Suppressor macrophage treated with lipopolysaccharide for 1 hour (primary cell): ENCODE measurements at regions not wholly inside any gene's neighbourhood (a gene's known extent, or its start where the extent isn't known, plus 50 kb on each side); places are given as distances from the start of the nearest gene placed in this dataset.

ENCODE experiments used
- DNase-seq, 3 donors: peaks; one replicate each; pipeline ENCODE4 v3.0.0-alpha.2; 2020 to 2022

DNA sequence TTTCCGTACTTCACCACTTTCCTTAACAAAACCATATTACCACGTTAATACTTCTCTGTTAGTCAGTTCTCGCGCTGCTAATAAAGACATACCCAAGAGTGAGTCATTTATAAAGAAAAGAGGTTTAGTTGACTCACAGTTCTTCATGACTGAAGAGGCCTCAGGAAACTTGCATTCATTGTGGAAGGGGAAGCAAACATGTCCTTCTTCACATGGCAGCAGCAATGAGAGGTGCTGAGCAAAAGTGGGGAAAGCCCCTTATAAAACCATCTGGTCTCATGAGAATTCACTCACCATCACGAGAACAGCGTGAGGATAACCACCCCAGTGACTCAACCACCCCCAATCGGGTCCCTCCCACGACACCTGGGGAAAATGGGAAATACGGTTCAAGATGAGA is 289.8 kb upstream of the CLNK start:
- DNase-seq = peak; percentile 9 to 51 (median 28)

DNA sequence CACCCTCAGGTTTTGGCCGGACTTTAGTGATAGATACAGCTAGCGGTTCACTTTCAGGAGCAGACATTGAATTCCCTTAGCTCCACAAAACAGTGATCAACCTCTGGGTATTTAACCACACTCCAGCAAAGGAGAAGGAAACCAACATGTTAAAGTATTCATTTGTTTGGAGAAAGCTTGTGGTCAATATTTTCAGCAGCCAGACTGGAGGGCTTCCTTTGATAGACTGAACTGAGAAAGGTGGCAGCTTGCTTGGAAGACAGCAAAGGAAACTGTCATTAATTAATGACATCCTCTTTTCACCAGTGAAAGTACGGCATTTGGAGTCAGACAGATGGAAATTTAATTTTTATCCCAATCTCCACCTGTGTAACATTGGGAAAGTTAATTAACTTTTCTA is 289.1 kb upstream of the CLNK start:
- no peak for DNase-seq

DNA sequence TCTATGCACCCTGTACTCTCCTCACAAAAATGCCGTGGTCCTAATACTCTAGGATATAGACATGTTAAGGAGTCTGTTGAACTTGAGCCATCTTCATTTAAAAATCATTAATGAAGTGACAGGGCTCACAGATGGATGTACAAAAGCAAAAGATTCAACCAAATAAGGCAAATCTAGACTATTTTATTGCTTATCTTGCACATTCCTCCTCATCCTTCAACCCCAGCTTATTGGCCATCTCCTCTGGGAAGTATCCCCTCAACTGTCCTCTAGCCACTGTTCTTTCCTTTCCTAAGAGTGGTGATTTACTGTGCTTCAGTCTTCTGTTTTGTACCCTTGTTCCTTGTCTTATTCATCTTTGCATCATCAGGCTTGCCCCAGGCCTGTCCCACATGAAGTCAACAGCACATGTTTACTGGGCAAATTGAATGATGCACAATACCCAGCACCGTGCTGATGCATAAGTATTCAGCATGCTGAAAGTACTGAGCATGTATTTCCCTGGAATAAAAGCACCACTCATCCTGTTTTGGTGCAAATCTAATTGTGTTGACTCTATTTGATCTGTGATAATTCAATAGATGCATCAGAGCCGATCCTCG is 287.3 kb upstream of the CLNK start:
- no peak for DNase-seq

DNA sequence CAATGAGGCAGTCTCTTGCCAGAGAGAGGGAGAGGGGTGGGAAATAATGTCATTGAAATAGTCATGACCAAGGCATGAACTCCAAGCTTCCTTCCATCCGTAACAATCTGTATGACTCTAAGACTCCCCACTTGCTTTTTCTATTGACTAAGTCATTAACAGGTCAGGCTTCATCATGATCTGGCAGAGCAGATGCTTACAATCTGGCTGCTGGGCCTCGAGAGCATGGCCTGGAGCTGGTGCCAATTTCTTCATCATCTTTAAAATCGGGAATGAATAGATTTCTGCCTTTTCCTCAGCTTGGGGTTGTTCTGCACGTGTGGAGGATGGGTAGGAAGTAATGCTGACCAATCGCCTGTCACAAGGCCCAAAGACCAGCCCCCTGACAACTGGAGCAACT is 280.6 kb upstream of the CLNK start:
- no peak for DNase-seq

DNA sequence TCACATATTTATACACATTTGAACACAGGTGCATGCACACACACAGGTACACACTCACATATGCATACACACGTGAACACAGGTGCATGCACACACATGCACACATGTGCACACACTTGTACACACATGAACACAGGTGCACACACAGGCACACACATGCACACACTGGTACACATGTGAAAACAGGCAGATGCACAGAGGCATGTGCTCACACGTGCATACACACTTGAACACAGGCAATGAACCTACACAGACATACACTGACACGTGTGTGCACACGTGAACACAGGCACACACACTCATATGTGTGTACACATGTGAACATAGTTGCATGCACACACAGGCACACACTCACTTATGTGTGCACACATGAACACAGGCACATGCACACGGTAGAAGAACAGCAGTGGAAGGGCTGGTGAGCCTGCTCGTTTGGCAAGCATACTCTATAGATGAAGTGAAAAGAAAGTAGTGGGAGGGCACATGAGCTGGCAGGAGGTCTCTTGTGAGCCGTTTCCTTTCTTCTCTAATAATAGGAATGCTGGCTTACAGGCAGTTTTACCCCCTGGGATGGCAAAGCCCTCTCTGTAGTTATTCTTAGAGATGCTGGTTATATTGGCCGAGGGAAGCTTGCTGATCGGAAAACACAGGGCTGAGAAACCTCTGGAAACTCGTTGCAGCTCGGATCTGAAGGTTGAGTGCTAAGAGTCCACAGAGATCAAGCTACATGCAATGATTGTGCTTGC is 279.6 kb upstream of the CLNK start:
- DNase-seq = no peak

DNA sequence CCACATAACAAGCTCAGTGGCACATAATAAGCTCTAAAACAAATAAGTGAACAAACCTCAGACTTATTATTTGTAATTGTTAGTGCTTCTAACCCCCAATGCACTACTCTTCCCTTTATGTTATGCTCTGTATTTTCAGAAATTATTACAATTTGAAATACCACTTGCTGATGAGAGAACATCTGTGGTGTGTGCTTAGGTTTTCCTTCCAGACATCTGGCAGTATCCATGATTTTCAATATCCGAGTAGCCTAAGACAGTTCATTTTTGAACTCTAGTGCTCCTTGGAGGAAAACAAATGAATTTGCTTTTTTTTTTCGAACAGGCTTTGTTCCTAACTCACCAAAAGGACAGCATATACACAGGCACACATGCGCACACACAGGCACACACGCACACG is 278.7 kb upstream of the CLNK start:
- no peak for DNase-seq

DNA sequence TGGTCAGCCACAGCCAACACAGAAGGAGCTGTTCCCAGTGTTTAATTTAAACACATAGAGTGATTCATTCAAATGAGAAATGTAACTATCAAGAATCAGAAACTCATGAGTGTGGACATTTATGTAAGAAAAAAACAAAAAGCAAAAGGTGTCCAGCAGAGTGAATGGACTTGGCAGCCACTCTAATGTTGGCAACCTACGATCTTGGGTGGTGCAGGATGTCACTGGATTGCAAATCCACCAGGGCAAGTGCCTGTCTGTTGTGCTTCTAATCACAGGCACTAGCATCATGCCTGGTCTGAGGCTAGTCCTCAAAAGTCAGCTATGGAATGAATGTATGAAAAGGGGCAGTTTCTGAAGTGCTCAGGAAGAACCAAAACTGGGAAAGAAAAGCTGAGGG is 277.7 kb upstream of the CLNK start:
- DNase-seq = no peak

DNA sequence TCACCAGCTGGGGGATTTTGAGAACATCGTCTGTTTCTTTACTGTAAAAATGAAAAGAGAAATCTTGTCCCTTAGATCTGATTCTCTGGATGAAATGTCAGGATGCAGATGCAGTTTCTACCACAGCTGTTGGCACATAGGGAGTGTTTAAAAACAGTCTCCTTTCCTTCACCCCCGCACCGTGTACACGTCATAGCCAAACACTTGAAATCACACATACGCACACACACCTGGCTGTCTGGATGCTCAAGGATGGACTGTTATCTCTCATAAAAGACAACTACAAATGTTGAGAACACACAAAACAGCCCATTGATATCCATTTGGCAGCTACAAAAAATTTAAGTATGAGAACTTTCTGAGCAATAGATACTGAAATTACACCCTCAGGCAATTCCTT is 275.8 kb upstream of the CLNK start:
- DNase-seq = no peak

DNA sequence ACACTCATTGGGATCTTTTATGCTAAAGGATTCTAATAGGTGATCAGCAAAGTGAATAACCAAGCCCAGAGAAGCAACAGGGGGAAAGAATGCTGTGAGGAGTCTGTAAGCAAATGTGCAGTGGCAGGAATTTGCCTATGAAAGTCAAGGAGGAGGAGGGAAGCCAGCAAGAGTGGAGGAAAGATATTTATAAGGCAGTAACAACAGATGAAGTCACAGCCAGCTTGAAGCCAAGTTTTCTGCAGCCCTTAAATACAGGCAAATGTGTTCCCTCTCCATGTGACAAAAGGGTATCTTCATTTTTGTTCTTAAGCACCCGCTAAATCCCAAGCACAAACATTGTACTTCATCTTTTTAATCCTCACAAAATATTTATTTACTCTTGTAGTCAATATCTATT is 275.0 kb upstream of the CLNK start:
- no peak for DNase-seq

DNA sequence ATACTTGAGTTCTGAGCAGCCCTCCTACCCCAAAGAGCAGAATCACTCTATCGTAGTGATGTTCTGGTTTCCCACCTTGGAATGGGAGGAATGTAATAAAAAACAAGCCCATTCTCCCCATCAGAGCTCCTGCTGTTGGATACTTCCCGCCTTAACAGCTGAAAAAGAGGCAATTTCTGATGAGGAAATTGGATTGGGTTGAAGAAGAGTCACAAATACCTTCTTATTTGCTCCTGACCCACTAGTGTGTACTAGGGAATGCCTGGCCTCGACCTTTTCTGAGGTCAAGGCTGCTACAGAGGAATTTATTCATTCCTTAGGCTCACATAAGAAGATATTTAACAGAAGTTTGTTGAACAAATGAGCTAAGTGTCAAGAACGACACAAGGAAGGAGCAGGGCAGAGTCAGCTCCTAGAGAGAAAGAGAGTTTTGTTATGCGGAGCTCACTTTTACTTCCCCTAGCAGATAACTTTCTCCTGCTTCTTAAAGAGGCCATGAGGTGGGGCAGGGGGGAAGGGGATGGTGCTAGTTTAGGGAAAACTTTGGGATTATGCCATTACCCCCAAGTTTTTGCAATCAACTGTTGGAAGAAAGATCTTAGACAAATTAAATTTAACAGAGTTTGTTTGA is 273.8 kb upstream of the CLNK start:
- no peak for DNase-seq

DNA sequence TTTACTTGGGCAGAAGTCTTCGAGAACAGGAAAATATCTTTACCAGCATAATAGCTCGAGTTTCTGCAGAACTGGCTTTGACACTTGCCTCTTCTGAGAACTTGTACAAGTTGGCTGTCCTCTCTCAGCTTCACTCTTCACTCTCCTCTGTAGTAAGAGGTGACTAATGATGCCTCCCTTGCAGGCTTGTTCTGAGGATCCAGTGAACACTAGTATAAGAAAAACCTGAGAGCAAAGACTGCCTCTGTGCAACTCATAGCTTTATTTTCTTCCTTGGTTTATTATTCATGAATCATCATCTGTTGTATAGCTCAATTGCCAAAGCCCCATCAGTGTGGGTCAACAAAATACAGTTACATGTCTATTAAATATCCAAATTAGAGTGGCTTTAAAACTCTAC is 266.7 kb upstream of the CLNK start:
- DNase-seq = no peak

DNA sequence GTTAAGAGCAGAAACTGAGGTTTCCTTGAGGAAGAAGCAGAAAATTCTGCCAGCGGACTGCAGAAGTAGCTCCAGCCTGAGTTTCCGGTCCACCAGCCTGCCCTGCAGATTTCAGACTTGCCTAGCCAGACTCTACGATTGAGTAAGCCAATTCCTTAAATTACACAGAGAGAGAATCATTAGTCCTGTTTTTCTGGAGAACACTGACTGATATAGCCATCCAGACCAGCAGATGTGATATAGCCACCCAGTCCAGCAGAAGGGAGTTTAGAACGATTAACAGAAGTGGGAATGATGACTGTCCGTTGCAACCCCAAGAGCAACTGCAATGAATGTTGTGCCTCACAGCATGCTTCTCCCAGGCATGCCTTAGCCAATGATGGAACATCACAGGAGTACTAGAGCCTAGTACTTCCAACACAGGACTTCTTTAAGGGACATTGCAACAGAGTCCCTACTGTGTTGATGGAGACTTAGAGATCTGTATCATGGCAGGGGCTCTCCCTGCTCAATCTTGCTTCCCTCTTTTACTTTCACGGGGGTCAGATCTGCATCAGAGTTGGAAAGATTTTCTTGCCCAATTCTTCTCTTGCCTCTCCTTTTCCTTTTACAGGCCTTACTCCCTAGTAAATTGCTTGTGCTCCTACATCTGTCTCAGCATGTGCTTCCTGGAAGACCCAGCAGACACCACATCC is 264.6 kb upstream of the CLNK start:
- DNase-seq = peak; percentile 23 to 59 (median 34)

DNA sequence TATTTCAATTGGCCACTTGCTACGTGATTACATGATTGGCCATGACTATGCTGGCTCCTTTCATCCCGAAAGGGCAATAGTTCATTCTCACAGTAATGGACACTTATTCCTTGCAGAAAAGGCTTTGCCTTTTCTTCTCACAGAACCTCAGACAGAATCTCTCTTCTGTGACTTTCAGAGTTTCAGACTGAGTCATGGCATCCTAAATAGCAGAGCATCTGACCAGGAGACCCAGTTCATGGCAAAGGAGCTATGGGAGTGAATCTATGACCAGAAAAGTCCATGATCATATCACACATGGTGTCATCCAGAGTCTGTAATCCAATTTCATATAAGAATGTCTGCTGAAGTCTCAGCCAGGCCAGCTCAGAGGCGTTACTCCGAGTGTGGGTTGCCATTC is 263.3 kb upstream of the CLNK start:
- no peak for DNase-seq

DNA sequence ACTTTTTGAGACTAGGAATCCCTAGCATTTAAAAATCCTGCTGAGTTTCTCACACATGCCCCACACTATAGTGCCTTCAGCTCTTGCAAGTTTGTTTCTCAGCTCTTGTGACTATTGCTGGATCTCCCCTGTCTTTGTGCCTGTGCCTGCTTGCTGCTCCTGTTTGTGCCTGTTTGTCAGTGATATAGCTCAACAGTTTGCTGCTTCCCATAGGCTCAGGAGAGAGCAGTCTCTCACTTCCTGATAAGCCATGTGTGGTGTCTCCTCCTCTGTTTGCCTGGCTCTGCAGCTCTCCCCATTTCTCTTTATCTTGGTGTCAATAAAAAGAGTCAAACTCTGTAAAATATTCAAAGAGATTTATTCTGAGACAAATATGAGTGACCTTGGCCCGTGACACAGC is 259.8 kb upstream of the CLNK start:
- no peak for DNase-seq

DNA sequence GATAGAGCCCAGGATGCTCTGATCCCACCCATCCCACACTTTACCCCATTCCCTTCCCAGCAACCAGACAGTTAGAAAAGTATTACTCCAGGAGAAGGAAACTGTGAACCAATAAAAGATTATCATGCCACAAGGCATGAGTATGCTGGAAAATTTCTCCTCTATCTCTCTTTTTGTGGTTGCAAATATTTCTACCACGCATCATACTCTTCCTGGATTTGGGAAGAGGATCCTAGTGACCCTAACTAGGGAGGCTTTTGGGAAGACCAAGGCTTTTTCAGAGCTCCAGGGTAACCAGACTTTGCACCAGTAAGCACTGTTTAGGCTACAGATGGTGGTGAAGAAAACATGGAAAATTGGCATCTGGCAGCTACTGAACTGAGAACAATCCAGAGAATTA is 257.6 kb upstream of the CLNK start:
- DNase-seq = no peak

DNA sequence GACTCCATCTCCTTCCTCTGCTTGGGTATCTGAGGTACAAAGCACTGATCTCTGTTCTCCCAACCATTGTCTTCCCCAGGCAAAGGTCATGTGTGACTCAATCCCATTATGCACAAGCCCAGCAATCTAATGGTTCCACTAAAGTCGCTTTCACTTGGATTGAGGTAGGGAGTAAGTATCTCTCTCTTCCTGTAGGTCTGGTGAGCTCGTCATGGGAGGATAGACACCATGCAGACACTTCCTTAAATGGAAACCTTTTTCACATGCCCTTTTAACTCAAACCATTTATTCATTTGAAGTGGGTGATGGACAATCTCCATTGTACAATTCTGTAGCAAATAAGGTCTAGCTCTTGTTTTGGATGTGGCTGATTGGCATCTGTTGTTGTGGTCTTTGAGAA is 245.2 kb upstream of the CLNK start:
- DNase-seq = no peak

DNA sequence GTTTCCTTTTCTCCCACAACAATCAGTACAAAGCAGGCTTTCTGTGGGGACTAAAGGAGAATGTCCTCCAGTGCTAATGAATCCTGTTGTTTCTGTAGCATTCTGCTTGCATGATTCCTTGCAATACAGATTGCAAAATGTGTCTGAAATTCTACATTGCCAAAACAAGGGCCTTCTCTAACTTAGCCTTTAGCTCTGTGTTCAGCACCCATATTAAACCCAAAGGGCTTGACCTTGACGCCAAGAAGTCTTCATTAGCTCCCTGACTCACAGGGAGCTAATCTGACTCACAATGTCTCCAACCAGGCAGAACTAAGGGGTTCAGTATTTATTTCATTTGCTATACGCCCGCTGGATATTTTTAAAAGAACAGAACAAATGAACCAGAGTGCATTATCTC is 241.4 kb upstream of the CLNK start:
- DNase-seq = no peak

DNA sequence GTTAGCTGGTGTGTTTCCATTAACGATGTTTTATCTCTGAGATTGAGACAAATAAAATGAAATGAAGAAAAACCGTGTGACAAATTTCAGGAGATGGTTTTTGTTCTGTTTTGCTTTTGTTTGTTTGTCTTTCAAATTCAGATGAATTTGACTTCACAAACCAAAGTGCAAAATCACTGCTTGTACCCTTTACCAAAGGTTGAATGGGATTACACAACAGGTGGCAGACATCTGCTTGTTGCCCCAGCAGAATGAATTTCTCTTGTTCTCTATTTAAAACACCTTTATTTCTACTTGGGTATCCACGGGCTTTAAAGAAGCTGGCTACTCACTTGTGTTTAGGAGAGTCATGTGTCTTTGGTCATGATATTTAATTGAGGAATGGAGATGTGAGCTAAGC is 239.7 kb upstream of the CLNK start:
- DNase-seq = no peak

DNA sequence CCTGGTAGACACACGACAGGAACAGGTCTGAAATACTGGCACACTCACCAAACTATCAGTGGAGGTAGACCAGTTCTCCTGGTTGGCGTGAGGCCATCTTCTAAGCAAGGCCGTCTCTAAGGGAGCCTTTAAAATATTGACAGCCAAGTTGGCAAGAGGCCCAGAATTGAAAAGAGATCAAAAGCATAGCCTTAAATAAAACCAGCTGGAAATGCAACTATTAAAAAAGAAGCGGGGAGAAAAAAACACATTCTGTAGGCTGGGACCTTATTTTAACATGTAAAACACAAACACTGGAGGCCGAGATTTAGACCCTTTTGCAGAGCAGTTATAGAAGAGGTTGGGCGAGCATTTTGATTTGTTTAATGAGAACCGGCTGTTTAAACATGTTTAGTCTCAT is 233.0 kb upstream of the CLNK start:
- DNase-seq = no peak

DNA sequence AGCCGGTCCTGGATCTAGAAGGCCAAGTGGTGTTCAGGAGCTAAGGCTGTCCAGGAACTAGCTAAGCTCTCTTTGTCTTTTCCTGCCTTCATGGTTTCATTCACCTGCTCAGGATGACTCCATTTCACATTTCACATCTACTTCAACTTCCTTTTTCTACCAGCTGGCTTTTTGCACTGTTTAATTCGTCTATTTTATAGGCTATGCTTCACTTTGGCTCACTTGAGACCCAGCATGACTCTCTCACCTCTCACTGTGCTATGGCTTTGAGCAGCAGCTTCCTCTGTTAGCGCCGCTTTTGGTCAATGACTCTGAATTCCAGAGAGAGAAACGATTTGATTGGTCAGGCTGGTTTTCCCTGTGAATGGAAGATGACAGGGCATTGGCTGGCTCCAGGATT is 213.5 kb upstream of the CLNK start:
- DNase-seq = no peak

DNA sequence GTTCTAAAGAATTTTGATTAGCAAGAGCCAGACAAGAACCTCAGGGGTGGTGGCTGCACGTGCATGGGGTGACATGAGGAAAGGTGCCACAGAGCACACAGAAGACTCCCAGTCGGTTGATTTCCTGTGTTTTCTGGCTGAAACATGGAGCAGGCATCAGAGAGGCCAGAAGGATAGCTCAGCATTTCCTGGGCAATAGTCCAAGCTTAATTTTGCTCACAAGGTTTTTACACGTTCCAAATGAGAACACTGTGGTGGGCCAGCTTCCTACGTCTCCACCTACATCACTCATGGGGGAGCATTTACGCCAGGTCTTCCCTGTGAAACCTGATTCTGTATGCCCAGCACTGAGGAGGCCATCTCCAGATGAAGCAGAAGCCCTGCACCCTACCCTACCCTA is 212.5 kb upstream of the CLNK start:
- no peak for DNase-seq

DNA sequence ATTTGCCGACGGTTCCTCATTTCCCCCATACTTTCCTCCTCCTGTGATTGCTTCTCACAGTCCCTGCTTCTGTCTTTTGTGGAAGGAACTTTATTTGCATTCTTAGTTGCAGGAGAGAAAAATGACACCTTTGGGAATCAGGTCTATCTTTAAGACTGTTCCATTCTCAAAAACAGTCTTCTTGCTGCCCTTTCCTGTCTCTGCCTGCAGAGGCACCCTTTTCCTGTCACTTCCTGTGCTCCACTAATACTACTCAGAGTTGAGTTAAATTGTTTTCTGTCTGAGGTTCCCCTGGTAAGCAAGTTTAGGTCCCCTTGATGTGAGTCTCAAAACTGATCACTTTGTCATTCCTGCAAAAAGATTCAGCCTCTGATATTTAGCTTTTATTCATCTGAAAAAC is 208.8 kb upstream of the CLNK start:
- DNase-seq = peak in 2 of 3 donors; percentile 5 to 8

DNA sequence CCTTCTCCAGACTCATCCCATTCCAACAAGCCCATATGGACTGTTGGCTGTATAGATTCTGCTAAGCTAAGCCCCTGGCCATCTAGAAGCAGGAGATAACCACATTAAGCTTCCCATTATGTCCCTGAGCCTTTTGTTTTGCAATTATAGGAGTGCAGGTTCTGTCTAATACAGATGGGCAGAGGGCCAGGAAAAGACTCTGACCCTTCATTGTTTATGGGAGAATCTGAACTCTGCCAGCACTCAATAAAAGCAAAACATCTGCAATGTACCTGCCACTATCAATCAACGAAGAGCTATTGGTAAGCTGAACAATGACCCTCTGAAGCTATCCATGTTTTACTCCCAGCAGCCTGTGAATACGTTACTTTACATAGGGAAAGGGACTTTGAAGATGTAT is 207.3 kb upstream of the CLNK start:
- no peak for DNase-seq

DNA sequence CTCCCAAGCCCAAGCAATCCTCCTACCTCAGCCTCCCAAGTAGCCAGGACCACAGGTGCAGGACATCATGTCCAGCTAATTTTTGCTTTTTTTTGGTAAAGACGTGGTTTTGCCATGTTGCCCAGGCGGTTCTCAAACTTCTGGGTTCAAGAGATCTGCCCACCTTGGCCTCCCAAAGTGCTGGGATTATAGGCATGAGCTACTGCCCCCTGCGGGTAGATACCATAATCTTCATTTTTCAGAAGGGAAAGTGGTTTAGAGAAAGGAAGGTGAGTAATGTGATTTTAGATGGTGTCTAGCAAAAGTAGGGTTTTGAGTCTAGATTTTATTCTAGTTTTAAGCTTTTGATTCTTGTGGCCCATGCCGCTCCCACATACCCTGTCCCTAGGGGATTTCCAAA is 205.3 kb upstream of the CLNK start:
- DNase-seq = no peak
